Epidermal melanocyte (primary cell): ENCODE measurements at regions not wholly inside any gene's neighbourhood (a gene's known extent, or its start where the extent isn't known, plus 50 kb on each side); places are given as distances from the start of the nearest gene placed in this dataset.

Source experiments
- DNase-seq: peaks from one replicate; pipeline ENCODE4 v3.0.0; 2011; ENCODE audit warnings: low spot score; ENCODE audit not compliant: insufficient read length

GRCh38 chr5:96584712-96585111, 77.5 kb upstream of the CAST start:
- no peak for DNase-seq

GRCh38 chr5:96588539-96588938, 73.6 kb upstream of the CAST start:
- no peak for DNase-seq

- no peak for DNase-seq
These were observed 71.4 kb upstream of the CAST start for GRCh38 chr5:96590796-96591195.

DNA sequence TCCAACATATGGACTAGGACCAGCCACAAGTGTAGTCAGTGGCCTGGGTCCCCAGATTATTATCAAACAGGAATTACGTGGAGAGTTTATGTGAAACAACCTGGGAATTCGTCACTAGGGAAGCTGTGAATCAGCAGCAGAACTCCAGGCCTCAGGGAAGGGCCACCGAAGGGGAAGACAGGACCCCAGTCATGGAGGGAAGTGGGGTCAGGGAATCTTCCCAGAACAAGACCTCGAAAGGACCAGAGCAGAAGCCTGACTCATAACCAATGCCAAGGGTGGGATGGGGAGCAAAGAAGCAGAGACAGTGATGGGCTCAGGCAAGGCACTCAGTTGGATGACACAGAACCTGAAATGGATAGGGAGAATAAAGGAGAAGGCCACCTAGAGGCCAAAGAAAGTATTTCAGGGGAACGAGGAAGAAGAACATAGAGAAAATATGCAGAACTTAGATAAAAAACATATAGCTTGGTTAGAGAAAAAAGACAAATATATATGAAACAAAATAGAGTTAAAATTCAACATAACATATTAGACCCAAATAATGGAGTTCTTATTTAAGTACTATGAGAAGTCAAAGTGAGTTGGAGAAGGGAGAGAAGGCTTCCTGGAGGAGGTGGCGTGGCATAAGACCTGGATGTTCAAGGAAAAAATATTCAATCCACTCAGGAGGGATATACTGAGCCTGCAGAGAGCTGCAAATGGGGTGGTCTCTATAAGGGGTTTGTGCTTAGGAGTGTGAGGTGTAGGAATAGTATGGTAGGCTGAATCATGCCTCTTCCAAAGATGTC, 66.7 kb upstream of the CAST start:
- DNase-seq = no peak

GRCh38 chr5:96597438-96598020, 64.6 kb upstream of the CAST start:
- DNase-seq = no peak

GRCh38 chr5:96601200-96601599, 61.0 kb upstream of the CAST start:
- no peak for DNase-seq

GRCh38 chr5:96601715-96602244, 60.4 kb upstream of the CAST start:
- DNase-seq = peak; percentile 51

DNA sequence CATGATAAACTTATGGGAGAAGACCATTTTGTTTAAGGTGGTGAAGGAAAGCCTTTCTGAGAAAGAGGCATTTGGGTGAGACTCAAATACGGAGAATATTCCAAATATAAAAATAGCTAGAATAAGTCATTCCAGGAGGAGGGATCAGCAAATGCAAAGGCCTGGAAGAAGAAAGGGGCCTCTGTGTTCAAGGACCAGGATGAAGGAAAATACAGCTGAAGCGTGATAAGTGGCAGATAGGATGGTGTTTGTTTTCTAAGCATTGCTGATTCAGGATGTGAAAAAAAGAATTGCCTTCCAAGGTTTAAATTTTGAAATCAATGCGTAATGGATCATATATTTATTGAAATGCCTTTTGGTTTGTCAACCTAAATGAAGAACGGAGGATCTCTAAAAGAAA, 59.4 kb upstream of the CAST start:
- peak; percentile 36 for DNase-seq

DNA sequence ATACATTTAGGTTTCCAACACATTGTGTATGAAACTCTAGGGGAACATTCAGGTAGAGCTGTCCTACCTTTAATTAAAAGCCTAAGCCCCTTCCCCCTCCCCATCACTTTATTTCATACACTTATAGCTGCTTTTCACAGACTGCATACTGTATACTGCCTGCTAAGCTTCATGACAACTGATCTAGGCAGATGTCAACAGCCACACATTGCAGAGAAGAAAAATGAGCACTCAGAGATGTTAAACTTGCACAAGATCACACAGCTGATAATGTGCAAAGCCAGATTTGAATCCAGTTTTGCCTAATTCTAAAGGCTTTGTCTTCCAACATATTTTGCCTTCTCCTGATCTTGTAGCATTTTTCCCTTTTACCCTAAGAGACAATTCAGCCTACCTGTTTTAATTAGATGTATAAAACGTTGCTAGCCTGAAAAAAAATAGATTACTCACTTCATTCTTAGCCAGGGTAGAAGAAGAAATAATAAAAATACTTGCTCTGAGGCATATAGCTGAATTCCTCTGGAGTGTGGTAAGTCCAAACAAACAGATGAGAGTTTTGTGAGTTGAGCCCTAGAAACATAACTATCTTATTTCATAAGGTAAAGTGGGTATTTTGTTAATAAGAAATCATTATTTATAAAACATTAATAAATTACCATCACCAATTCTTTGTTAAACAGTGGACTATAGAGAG, 56.9 kb upstream of the CAST start:
- DNase-seq = no peak

- DNase-seq = no peak
These were observed 52.8 kb upstream of the CAST start for GRCh38 chr5:96609369-96609768.

DNA sequence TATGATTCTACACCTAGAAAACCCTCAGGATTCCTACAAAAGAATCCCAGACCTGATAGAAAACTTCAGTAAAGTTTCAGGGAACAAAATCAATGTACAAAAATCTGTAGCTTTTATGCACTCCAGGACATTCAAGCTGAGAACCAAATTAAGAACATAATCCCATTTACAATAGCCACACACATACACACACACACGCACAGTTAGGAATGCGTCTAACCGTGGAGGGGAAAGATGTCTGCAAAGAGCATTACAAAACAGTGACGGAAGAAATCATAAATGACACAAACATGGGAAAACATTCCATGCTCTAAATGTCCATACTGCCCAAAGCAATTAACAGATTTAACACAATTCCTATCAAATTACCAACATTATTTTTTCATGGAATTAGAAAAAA, 51.4 kb upstream of the CAST start:
- DNase-seq = no peak

DNA sequence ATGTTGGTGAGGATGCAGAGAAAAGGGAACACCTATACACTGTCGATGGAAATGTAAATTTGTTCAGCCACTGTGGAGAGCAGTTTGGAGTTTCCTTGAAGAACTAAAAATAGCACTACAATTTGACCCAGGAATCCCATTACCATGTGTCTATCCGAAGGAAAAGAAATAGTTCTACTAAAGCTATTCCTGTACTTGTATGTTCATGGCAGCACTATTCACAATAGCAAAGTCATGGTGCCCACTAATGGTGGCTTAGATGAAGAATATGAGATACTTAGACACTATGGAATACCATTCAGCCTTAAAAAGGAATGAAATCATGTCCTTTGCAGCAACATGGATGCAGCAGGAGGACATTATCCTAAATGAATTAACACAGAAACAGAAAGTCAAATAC, 50.2 kb upstream of the CAST start:
- DNase-seq = no peak
